Astrocyte of the spinal cord (primary cell): ENCODE measurements at regions not wholly inside any gene's neighbourhood (a gene's known extent, or its start where the extent isn't known, plus 50 kb on each side); places are given as distances from the start of the nearest gene placed in this dataset.

ENCODE experiments used
- DNase-seq: peaks from one replicate; pipeline ENCODE4 v3.0.0; 2011; ENCODE audit warnings: low read depth, low spot score
- H3K4me3 ChIP-seq: 2 replicates; pipeline ENCODE4 v1.5.1; 2011; ENCODE audit warnings: low read depth, mild to moderate bottlenecking, low read length, moderate library complexity
- in situ Hi-C: cut with HindIII; loops from 2 replicates; pipeline ENCODE4 v1.10.0; 2017; ENCODE audit warnings: low sequenced_read_pairs
- TF ChIP-seq, protein P1 (sequence below): IDR thresholded peaks from 2 replicates; pipeline ENCODE4 v1.5.1; 2012; ENCODE audit warnings: low read depth, mild to moderate bottlenecking, low read length, inconsistent platforms

GRCh38 chrX:131727778-131728177 lies 183.9 kb downstream of the OR13H1 start:
- in situ Hi-C loops: no loop called here
- no peak for DNase-seq
- TF ChIP-seq, protein P1, sequence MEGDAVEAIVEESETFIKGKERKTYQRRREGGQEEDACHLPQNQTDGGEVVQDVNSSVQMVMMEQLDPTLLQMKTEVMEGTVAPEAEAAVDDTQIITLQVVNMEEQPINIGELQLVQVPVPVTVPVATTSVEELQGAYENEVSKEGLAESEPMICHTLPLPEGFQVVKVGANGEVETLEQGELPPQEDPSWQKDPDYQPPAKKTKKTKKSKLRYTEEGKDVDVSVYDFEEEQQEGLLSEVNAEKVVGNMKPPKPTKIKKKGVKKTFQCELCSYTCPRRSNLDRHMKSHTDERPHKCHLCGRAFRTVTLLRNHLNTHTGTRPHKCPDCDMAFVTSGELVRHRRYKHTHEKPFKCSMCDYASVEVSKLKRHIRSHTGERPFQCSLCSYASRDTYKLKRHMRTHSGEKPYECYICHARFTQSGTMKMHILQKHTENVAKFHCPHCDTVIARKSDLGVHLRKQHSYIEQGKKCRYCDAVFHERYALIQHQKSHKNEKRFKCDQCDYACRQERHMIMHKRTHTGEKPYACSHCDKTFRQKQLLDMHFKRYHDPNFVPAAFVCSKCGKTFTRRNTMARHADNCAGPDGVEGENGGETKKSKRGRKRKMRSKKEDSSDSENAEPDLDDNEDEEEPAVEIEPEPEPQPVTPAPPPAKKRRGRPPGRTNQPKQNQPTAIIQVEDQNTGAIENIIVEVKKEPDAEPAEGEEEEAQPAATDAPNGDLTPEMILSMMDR: no peak
- no peak overlapping the region for H3K4me3 ChIP-seq

DNA sequence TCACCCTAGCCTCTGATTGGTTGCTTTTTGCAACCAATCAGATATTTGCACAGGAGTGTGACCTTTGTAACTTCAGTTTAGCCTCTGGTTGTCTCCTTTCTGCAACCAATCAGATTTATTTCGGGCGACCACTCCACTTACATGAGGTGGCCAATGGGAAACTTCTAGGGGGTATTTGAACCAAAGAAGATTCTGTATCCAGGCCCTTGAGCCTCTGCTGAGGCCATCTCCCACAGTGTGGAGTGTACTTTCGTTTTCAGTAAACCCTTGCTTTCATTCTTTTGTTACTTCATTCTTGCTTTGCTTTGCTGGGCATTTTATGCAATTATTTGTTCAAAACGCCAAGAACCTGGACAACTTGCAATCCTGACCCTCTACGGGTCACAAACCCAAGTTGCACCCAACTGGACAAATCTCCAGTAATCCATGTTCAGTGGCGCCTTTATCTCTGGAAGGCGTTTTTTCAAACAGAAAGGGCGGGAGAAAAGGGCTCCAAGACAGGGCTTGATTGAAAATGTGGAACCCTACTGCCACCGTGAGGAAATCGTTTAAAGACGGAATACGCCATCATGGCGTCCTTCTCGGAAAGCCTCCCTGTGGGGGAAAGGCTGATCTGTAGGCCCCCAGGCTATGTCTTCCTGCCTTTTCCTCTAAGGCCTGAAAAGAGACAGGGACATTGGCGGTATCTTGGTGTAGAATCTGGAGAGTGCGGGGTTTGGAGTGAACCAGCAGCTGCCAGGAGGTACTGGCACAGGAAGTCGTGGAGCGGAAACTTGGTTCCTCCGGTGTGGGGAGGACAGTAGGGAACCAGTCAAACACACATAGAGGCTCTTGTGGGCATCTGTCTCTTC lies 184.6 kb downstream of the OR13H1 start:
- in situ Hi-C loops: no loop called here
- peak; percentile 89 for DNase-seq
- H3K4me3 ChIP-seq: peak overlapping the region; percentile 41
- TF ChIP-seq, protein P1: peak; percentile 20

GRCh38 chrX:131729295-131729694 lies 185.4 kb downstream of the OR13H1 start:
- peak; percentile 88 for DNase-seq
- in situ Hi-C loops: no loop called here
- TF ChIP-seq, protein P1: peak; percentile 18
- H3K4me3 ChIP-seq: peak overlapping the region; percentile 41

GRCh38 chrX:131734621-131735020 lies 190.7 kb downstream of the OR13H1 start:
- peak; percentile 83 for DNase-seq
- peak overlapping the region; percentile 17 for H3K4me3 ChIP-seq
- TF ChIP-seq, protein P1: peak; percentile 6
- in situ Hi-C loops: no loop called here

DNA sequence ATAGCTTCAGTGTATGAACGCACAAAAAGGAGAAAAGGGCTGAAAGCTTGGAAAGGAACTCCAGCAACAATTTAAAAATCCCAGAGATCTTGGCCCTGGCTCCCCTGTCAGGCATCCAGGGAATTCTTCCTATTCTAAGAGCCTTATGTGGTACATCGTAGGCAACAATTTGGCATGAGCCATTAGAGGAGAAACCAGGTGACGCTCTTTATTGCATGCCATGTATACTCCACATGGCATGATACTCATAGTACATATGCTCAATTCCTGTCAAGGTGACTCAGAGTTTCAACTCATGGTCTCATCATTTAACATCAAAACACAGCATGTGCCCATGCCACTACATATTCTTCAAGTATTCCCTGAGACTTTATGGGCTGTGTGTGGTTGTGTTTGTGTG lies 191.3 kb downstream of the OR13H1 start:
- no peak overlapping the region for H3K4me3 ChIP-seq
- TF ChIP-seq, protein P1: no peak
- DNase-seq: peak; percentile 17
- in situ Hi-C loops: no loop called here

DNA sequence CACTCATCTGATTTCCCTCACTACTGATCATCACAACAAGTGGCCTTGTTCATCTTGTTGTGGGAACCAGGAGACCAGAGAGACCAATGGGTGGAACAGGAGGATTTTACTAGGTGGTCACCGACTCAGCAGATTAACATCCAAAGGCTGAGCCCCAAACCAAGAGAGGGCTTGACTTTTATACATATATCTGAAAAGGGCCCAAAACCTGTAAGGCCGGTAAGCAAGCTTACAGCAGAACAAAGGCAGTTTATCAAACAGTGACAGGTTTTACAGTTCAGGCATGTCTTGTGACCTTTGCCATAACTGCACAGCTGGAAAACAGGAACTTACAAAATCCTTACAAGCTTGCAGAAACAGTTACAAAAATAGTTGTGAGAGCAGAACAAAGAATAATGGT lies 195.9 kb downstream of the OR13H1 start:
- no peak for DNase-seq
- TF ChIP-seq, protein P1: no peak
- in situ Hi-C loops: no loop called here
- H3K4me3 ChIP-seq: no peak overlapping the region
